NT2/D1 (cell line): ENCODE measurements at regions not wholly inside any gene's neighbourhood (a gene's known extent, or its start where the extent isn't known, plus 50 kb on each side); places are given as distances from the start of the nearest gene placed in this dataset.

ENCODE experiments used
- DNase-seq: peaks from one replicate; pipeline ENCODE4 v3.0.0-alpha.2; 2011; ENCODE audit warnings: low read depth, low spot score
- H3K27me3 ChIP-seq: 2 replicates; pipeline ENCODE4 v1.6.0; 2011; ENCODE audit warnings: mild to moderate bottlenecking; ENCODE audit not compliant: insufficient read length, insufficient read depth
- H3K36me3 ChIP-seq: 2 replicates; pipeline ENCODE4 v1.6.1; 2011; ENCODE audit warnings: mild to moderate bottlenecking, low read length, mixed read lengths; ENCODE audit not compliant: insufficient read depth, insufficient read length
- H3K4me1 ChIP-seq: 2 replicates; pipeline ENCODE4 v1.5.1; 2011; ENCODE audit not compliant: insufficient read depth, insufficient read length
- H3K4me3 ChIP-seq: 2 replicates; pipeline ENCODE4 v1.5.1; 2011; ENCODE audit warnings: low read depth; ENCODE audit not compliant: insufficient read length
- H3K9ac ChIP-seq: 2 replicates; pipeline ENCODE4 v1.6.0; 2011; ENCODE audit warnings: low read depth; ENCODE audit not compliant: insufficient read length
- H3K9me3 ChIP-seq: 2 replicates; pipeline ENCODE4 v1.5.1; 2011; ENCODE audit warnings: mild to moderate bottlenecking, low read length; ENCODE audit not compliant: insufficient read depth
- SUZ12 ChIP-seq: IDR thresholded peaks from 2 replicates; pipeline ENCODE4 v1.6.1; 2011; ENCODE audit not compliant: insufficient read length, insufficient read depth; ENCODE audit errors: extremely low read depth
- YY1 ChIP-seq: IDR thresholded peaks from 2 replicates; pipeline ENCODE4 v1.6.1; 2011; ENCODE audit not compliant: insufficient read length, insufficient read depth
- ZNF274 ChIP-seq: IDR thresholded peaks from 2 replicates; pipeline ENCODE4 v1.6.1; 2011; ENCODE audit warnings: mild to moderate bottlenecking, low read depth, low read length

DNA sequence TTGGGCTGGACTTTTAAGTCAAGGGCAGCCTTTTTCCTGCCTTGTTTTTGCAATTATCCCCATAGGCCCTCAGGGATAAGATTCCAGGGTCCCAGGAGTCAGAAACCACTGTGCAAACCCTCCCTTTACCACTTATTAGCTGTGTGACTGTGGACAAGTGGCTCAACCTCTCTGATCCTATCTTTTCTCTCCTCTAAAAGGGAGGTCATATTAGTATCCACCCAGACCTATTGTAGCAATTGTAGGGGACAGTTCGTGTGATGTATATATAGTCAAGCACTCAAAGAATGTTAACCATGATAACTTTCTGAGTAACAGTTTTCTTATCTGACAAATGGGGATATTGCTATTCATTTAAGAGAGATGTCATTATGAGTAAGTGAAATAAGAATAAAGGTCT lies 68.2 kb downstream of the IRX5 start:
- H3K9me3 ChIP-seq: no peaks in the 10 kb centered on the region
- H3K9ac ChIP-seq: no peak overlapping the region
- H3K4me3 ChIP-seq: no peak overlapping the region
- H3K36me3 ChIP-seq: no peaks in the 10 kb centered on the region
- no peak for DNase-seq
- no peak for TF ChIP-seq SUZ12
- TF ChIP-seq ZNF274: no peak
- no peak for TF ChIP-seq YY1
- peaks cover 2% of the 10 kb centered on the region for H3K4me1 ChIP-seq
- H3K27me3 ChIP-seq: no peaks in the 10 kb centered on the region

GRCh38 chr16:54999481-54999880 lies 68.8 kb downstream of the IRX5 start:
- H3K36me3 ChIP-seq: no peaks in the 10 kb centered on the region
- H3K27me3 ChIP-seq: no peaks in the 10 kb centered on the region
- H3K9me3 ChIP-seq: no peaks in the 10 kb centered on the region
- H3K9ac ChIP-seq: no peak overlapping the region
- peaks cover 2% of the 10 kb centered on the region for H3K4me1 ChIP-seq
- TF ChIP-seq YY1 (no peak), SUZ12 (no peak), ZNF274 (no peak)
- H3K4me3 ChIP-seq: no peak overlapping the region
- DNase-seq: no peak

- Histone ChIP-seq H3K4me3 (no peak overlapping the region), H3K9me3 (no peaks in the 10 kb centered on the region), H3K36me3 (no peaks in the 10 kb centered on the region), H3K27me3 (no peaks in the 10 kb centered on the region), H3K4me1 (peaks cover 2% of the 10 kb centered on the region), H3K9ac (no peak overlapping the region)
- TF ChIP-seq YY1 (no peak), ZNF274 (no peak), SUZ12 (no peak)
- no peak for DNase-seq
Observed at GRCh38 chr16:55000595-55000994, 69.9 kb downstream of the IRX5 start.

DNA sequence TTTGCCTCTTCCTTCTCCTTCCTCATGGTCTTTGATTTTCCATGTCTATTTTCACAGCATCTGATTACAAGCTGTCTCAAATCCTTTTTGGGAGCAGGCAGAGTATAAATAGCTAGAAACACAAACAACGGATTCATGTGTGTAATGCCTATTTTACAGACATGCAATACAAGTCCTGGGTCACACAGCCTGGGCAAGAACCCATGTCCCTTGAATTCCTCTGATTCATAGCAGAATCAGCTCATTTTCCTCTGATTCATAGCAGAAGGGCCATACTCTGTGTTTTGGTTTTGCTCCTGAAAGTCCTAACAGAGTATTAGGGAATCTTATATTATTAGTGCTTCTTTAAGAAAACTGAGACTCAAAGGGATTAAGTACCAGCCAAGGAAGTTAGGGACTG lies 71.3 kb downstream of the IRX5 start:
- no peaks in the 10 kb centered on the region for H3K9me3 ChIP-seq
- DNase-seq: no peak
- H3K36me3 ChIP-seq: no peaks in the 10 kb centered on the region
- peaks cover 2% of the 10 kb centered on the region for H3K4me1 ChIP-seq
- no peak overlapping the region for H3K9ac ChIP-seq
- no peaks in the 10 kb centered on the region for H3K27me3 ChIP-seq
- no peak for TF ChIP-seq YY1
- TF ChIP-seq SUZ12: no peak
- TF ChIP-seq ZNF274: no peak
- H3K4me3 ChIP-seq: no peak overlapping the region

DNA sequence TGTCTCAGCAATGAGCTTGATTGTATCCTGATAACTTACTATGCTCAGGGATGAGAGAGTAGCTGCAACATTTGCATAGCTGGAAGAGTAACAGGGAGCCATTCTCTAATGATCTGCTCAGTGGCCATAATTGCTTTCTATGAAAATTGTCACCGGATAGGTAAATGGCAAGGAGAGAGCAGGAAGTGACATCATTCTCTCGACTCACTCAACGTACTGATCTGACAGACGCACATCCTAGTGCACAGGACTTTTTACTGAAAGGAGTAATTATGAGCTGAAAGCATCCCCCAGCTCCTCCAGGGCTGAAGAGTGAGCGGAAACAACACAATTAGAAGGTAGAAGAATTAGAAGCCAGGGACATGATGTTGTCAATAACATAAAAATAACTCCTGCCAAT lies 71.8 kb downstream of the IRX5 start:
- Histone ChIP-seq H3K4me3 (no peak overlapping the region), H3K9ac (no peak overlapping the region), H3K27me3 (no peaks in the 10 kb centered on the region), H3K9me3 (no peaks in the 10 kb centered on the region), H3K4me1 (peaks cover 2% of the 10 kb centered on the region), H3K36me3 (no peaks in the 10 kb centered on the region)
- DNase-seq: no peak
- TF ChIP-seq YY1: no peak
- no peak for TF ChIP-seq SUZ12
- TF ChIP-seq ZNF274: no peak

GRCh38 chr16:55003306-55003705 lies 72.6 kb downstream of the IRX5 start:
- no peak for TF ChIP-seq YY1
- TF ChIP-seq SUZ12: no peak
- no peak for TF ChIP-seq ZNF274
- no peak overlapping the region for H3K4me3 ChIP-seq
- no peak for DNase-seq
- no peaks in the 10 kb centered on the region for H3K36me3 ChIP-seq
- H3K9ac ChIP-seq: no peak overlapping the region
- H3K27me3 ChIP-seq: no peaks in the 10 kb centered on the region
- no peaks in the 10 kb centered on the region for H3K9me3 ChIP-seq
- H3K4me1 ChIP-seq: peaks cover 2% of the 10 kb centered on the region

GRCh38 chr16:55003916-55004315 lies 73.3 kb downstream of the IRX5 start:
- H3K9me3 ChIP-seq: no peaks in the 10 kb centered on the region
- H3K4me3 ChIP-seq: no peak overlapping the region
- peaks cover 2% of the 10 kb centered on the region for H3K4me1 ChIP-seq
- no peak for DNase-seq
- H3K27me3 ChIP-seq: no peaks in the 10 kb centered on the region
- H3K9ac ChIP-seq: no peak overlapping the region
- TF ChIP-seq YY1: no peak
- TF ChIP-seq SUZ12: no peak
- TF ChIP-seq ZNF274: no peak
- no peaks in the 10 kb centered on the region for H3K36me3 ChIP-seq

GRCh38 chr16:55007504-55007903 lies 76.8 kb downstream of the IRX5 start:
- Histone ChIP-seq H3K9ac (no peak overlapping the region), H3K4me1 (no peaks in the 10 kb centered on the region), H3K4me3 (no peak overlapping the region), H3K9me3 (no peaks in the 10 kb centered on the region), H3K27me3 (no peaks in the 10 kb centered on the region), H3K36me3 (no peaks in the 10 kb centered on the region)
- TF ChIP-seq ZNF274 (no peak), SUZ12 (no peak), YY1 (no peak)
- no peak for DNase-seq
